Renal cortical epithelial cell (primary cell): ENCODE measurements at regions not wholly inside any gene's neighbourhood (a gene's known extent, or its start where the extent isn't known, plus 50 kb on each side); places are given as distances from the start of the nearest gene placed in this dataset.
"Not testable (repeated sequence)": the region's sequence is repeated elsewhere in the genome, so short reads cannot be mapped to it uniquely, and the experiment has no call there.

Source experiments
- DNase-seq: peaks from one replicate; pipeline ENCODE4 v3.0.0-alpha.2; 2011; ENCODE audit warnings: low read depth

DNA sequence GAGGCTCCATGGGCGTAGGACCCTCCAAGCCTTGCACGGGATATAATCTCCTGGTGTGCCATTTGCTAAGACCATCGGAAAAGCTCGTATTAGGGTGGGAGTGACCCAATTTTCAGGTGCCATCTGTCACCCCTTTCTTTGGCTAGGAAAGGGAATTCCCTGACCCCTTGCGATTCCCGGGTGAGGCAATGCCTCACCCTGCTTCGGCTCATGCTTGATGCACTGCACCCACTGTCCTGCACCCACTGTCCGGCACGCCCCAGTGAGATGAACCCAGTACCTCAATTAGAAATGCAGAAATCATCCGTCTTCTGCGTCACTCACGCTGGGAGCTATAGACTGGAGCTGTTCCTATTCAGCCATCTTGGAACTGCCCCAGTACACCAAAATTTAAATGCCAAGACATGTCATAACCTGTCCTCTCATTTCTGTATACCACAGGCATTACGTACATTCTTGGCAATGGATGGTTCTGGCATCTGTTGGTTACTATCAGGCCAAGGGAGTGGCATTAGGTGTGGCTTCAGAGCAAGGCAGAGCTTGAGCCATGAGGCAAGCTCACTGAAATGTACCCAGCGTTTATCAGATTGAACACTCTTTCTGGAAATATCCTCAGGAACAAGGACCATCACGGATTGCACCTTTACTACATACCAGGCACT lies 95.4 kb upstream of the GALNT18 start:
- no peak for DNase-seq

DNA sequence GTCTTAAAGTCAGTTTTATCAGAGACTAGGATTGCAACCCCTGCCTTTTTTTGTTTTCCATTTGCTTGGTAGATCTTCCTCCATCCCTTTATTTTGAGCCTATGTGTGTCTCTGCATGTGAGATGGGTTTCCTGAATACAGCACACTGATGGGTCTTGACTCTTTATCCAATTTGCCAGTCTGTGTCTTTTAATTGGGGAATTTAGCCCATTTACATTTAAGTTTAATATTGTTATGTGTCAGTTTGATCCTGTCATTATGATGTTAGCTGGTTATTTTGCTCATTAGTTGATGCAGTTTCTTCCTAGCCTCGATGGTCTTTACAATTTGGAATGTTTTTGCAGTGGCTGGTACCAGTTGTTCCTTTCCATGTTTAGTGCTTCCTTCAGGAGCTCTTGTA lies 93.3 kb upstream of the GALNT18 start:
- DNase-seq = not testable (repeated sequence)

DNA sequence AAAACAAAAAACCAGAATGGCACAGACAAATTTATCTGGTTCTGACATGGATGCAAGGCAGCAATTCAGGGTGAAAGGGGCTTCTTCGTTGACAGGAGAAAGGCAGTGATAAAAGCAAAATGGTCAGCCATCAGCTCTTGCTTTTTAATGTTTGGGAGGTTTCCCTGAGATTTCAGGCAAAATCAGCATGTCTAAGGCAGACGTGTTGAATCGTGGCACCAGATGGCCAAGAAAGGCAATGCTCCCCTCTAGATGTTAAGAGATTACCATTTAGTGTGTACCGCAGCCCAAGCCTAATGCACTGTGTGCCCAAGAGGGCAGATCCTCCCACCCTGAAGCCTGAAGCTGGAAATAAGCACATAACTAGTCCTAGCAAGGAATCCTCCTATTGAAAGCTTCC lies 88.8 kb upstream of the GALNT18 start:
- DNase-seq = no peak

GRCh38 chr11:11709447-11710239 lies 87.8 kb upstream of the GALNT18 start:
- peak; percentile 6 for DNase-seq

GRCh38 chr11:11708256-11708655 lies 86.5 kb upstream of the GALNT18 start:
- no peak for DNase-seq

DNA sequence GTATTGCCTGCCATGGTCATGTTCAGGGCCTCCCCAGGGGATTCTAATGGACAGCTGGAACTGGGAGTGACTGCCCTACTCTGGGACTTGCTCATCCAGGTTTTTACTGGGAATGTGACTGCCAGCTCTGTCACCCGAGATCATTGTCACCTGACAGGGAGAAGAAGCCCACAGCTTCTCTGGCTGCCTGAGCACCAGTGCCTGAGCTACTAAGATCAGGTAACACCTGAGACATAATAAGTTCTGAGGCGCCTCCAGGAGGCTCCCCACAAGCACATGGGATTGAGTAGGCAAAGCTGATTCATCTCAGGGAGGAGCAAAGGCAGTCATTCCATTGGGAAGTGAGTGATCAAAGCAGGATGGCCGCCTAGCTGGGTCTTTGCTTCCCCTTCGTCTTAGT lies 84.2 kb upstream of the GALNT18 start:
- peak; percentile 10 for DNase-seq

- DNase-seq = no peak
Measured at GRCh38 chr11:11703885-11704284, 82.1 kb upstream of the GALNT18 start.

GRCh38 chr11:11701070-11701469 lies 79.3 kb upstream of the GALNT18 start:
- no peak for DNase-seq

GRCh38 chr11:11697796-11698195 lies 76.0 kb upstream of the GALNT18 start:
- DNase-seq = no peak

GRCh38 chr11:11691296-11692151 lies 69.7 kb upstream of the GALNT18 start:
- DNase-seq = no peak

DNA sequence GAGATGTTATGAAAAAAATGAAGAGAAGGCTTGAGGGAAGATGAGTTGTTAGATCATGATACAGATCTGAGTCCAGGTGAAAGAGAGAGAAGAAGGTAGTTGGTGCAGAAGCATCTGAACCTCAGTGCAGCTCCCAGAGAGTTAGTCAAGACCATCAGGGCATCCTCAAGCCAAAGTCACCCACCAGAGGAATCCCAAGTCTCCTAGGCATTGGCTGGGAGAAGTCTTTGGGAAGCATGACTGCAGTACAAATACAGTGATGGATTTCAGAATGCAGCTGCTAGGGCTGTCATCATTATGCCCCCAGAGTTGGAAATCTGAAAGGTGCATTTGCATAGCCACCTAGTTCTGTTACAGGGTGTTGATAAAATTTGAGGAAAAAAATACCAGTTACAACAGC lies 59.7 kb upstream of the GALNT18 start:
- DNase-seq = no peak

DNA sequence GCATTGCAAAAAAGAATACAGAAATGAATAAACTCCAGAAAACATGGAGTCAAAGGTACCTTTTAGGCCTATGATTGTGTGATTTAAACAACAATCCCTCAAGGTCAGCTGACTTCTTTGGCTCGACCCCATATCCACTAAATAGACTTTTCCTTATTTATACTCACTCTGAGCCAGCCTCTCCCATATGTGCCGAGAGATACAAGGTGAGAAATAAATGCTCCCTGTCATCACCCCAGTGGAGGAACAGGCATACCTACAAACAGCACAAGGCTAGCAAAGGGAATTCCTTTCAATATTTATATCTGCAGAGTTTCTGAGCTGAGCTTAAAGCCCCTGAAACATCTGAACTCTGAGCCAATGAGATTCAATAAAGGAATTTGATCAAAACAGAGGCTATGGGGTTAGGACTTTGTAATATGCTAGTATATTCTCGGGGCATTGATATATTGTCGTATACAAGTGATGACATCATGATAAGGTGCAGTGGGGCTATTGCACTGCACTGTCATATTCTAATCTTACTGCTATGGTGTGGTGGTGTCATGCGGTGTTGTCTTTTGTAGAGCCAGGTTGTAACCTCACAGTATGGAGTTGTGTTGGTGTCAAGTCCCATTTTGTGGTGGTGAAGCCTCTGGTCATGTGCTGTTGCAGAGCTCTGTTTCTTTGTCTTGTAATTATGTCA lies 56.0 kb upstream of the GALNT18 start:
- no peak for DNase-seq

GRCh38 chr11:11675671-11676181 lies 53.9 kb upstream of the GALNT18 start:
- DNase-seq = no peak

DNA sequence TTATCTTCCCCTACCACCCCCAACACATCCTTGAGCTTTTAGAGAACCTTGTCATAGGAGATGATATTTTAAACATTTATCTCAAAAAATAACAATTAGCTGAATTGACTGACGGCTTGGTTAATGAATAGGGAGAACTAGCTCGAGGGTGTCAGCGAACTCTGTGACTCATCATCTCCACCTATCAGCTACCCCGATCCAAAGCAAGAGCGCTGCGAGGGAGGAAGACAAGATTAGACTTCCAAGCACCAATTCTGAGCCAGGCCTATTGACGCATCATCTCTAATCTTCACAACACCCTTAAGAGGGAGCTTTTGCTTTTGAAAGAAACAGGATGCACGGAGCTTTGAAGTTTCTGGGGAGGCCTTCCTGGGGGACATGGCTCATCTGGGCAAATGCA lies 51.0 kb upstream of the GALNT18 start:
- no peak for DNase-seq

DNA sequence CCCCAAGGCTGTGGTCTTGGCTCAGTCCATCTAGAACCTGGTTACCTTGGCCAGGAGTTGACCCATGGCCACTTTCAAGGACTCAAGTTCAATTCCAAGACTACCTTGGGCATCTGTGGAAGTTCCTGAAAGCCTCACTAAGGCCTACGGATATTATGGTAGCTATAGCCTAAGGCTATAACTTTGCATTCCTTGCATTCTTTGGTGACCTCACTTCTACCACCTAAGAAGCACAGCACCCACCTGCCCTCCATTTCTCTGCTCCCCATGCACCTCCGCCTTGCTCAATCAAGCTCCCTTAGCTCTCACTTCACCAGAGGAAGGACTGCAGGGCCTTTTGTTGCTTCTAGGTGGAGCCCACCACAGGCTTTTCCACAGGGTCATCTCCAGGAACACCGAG lies 50.3 kb upstream of the GALNT18 start:
- DNase-seq = no peak
